ENCODE measurements at regions not wholly inside any gene's neighbourhood (a gene's known extent, or its start where the extent isn't known, plus 50 kb on each side); places are given as distances from the start of the nearest gene placed in this dataset.

GRCh38 chr4:23734000-23734399 lies 155.8 kb downstream of the PPARGC1A start (continued):
- TF ChIP-seq MIER2 (CRISPR knock-in tag; IDR thresholded peaks at IDR 0.05) = no peak
- TF ChIP-seq PRDM4 (CRISPR knock-in tag; IDR thresholded peaks at IDR 0.05; ENCODE audit: borderline replicate concordance) = no peak
- no peak for TF ChIP-seq ZNF569 (CRISPR knock-in tag; IDR thresholded peaks at IDR 0.05; ENCODE audit: borderline replicate concordance)
- TF ChIP-seq ZNF484 (CRISPR knock-in tag; IDR thresholded peaks at IDR 0.05; ENCODE audit: borderline replicate concordance, low read depth) = no peak
- TF ChIP-seq KDM4B (CRISPR knock-in tag; IDR thresholded peaks at IDR 0.05) = no peak
- no peak for TF ChIP-seq ZKSCAN5 (CRISPR knock-in tag; IDR thresholded peaks at IDR 0.05)
- TF ChIP-seq ZNF451 (CRISPR knock-in tag; IDR thresholded peaks at IDR 0.05) = no peak
- no peak for TF ChIP-seq MXD3 (CRISPR knock-in tag; IDR thresholded peaks at IDR 0.05)
- no peak for TF ChIP-seq NFATC3 (CRISPR knock-in tag; IDR thresholded peaks at IDR 0.05)
- no peak for TF ChIP-seq PLSCR1 (CRISPR knock-in tag; IDR thresholded peaks at IDR 0.05; ENCODE audit: borderline replicate concordance)
- TF ChIP-seq SP1 (IDR thresholded peaks at IDR 0.05) = no peak
- TF ChIP-seq SP1 (CRISPR knock-in tag; IDR thresholded peaks at IDR 0.05) = no peak

Measured in HepG2 (cell line).